Activated CD4-positive, alpha-beta memory T cell treated with anti-CD3 and anti-CD28 coated beads, Interleukin-2, amount 10 ng/mL, durations not matched to agents 7 days and 5 days (primary cell): ENCODE measurements at regions not wholly inside any gene's neighbourhood (a gene's known extent, or its start where the extent isn't known, plus 50 kb on each side); places are given as distances from the start of the nearest gene placed in this dataset.
"Not testable (repeated sequence)": the region's sequence is repeated elsewhere in the genome, so short reads cannot be mapped to it uniquely, and the experiment has no call there.

Experiments
- CTCF ChIA-PET: fragments of 350-600 bp; sonication (Branson Sonifier 250); formaldehyde crosslinking; loops from one replicate; lab custom pipeline; 2021; ENCODE audit warnings: antibody characterized with exemption, inconsistent platforms; lab: Charles Lee
- POLR2A ChIA-PET: fragments of 350-600 bp; sonication (Branson Sonifier 250); formaldehyde crosslinking; loops from one replicate; lab custom pipeline; 2021; ENCODE audit warnings: antibody characterized with exemption; lab: Charles Lee
- DNase-seq: peaks from one replicate; pipeline ENCODE4 v3.0.0-alpha.2; 2020
- H3K27ac Mint-ChIP-seq: one replicate; pipeline ENCODE4 v1.8.0; 2021; ENCODE audit warnings: mild to moderate bottlenecking, mixed read lengths
- H3K27me3 Mint-ChIP-seq: one replicate; pipeline ENCODE4 v1.8.0; 2021; ENCODE audit warnings: mixed read lengths
- H3K36me3 Mint-ChIP-seq: one replicate; pipeline ENCODE4 v1.8.0; 2021; ENCODE audit warnings: low read depth, mixed read lengths
- H3K4me1 Mint-ChIP-seq: one replicate; pipeline ENCODE4 v1.8.0; 2021; ENCODE audit warnings: mixed read lengths
- H3K4me3 Mint-ChIP-seq: one replicate; pipeline ENCODE4 v1.8.0; 2021; ENCODE audit warnings: mild to moderate bottlenecking, mixed read lengths
- H3K9me3 Mint-ChIP-seq: one replicate; pipeline ENCODE4 v1.8.0; 2021; ENCODE audit warnings: mixed read lengths

DNA sequence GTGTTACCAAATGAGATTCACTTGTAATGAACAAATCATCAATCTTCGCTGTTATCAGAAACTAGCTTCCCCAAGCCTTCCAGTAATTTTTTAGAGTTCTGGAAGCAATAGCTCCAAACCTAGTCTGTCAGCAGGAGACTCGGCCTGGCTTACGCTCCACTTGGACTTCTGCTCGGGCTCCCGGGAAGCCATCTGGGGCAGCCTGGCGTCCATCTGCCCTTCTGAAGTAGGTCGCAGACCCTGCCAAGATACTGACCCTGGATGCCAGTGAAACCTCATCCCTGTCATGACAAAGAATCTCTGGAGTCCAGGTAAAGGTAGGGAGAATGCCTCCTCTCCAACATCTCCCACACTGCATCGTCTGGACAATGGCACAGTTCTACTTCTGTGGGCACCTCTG lies 493.8 kb upstream of the ZFP42 start:
- no peaks in the 10 kb centered on the region for H3K27me3 Mint-ChIP-seq
- no peak overlapping the region for H3K27ac Mint-ChIP-seq
- CTCF ChIA-PET, result no interaction called here
- no peak for DNase-seq
- H3K4me3 Mint-ChIP-seq, result no peak overlapping the region
- H3K36me3 Mint-ChIP-seq, result no peaks in the 10 kb centered on the region
- POLR2A ChIA-PET, result no interaction called here
- peaks cover 18% of the 10 kb centered on the region for H3K9me3 Mint-ChIP-seq
- H3K4me1 Mint-ChIP-seq, result no peaks in the 10 kb centered on the region

DNA sequence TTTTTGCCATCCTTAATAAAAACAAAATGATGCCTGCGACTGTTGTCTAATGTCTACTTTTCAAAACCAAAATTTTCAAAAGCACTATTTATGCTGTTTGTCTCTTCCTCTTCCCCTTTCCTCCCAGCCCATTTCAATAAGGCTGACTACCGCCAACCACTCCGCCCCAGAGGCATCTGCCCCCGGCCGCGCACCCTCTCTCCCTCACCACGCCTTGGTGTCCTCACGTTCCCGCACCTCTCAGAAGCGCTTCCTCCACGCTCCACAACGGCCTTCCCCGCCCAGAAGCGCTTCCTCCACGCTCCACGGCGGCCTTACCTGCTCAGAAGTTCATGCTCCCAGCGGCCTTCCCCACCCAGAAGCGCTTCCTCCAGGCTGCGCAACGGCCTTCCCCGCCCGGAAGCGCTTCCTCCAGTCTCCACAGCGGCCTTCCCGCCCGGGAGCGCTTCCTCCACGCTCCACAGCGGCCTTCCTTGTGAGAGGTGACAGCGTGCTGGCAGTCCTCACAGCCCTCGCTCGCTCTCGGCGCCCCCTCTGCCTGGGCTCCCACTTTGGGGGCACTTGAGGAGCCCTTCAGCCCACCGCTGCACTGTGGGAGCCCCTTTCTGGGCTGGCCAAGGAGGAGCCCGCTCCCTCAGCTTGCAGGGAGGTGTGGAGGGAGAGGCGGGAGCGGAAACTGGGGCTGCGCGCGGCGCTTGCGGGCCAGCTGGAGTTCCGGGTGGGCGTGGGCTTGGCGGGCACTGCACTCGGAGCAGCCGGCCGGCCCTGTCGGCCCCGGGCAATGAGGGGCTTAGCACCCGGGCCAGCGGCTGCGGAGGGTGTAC lies 490.4 kb upstream of the ZFP42 start:
- Mint-ChIP-seq H3K27ac (no peak overlapping the region), H3K4me1 (no peaks in the 10 kb centered on the region), H3K9me3 (peaks cover 19% of the 10 kb centered on the region), H3K27me3 (no peaks in the 10 kb centered on the region), H3K4me3 (peak overlapping the region; percentile 23), H3K36me3 (no peaks in the 10 kb centered on the region)
- POLR2A ChIA-PET, result no interaction called here
- CTCF ChIA-PET, result no interaction called here
- no peak for DNase-seq

DNA sequence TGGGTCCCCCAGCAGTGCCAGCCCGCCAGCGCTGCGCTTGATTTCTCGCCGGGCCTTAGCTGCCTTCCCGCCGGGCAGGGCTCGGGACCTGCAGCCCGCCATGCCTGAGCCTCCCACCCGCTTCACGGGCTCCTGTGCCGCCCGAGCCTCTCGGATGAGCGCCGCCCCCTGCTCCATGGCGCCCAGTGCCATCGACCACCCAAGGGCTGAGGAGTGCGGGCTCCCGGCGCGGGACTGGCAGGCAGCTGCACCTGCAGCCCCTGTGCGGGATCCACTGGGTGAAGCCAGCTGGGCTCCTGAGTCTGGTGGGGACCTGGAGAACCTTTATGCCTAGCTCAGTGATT lies 489.8 kb upstream of the ZFP42 start:
- H3K27me3 Mint-ChIP-seq, CTCF ChIA-PET: not testable (repeated sequence)
- peaks cover 19% of the 10 kb centered on the region for H3K9me3 Mint-ChIP-seq

DNA sequence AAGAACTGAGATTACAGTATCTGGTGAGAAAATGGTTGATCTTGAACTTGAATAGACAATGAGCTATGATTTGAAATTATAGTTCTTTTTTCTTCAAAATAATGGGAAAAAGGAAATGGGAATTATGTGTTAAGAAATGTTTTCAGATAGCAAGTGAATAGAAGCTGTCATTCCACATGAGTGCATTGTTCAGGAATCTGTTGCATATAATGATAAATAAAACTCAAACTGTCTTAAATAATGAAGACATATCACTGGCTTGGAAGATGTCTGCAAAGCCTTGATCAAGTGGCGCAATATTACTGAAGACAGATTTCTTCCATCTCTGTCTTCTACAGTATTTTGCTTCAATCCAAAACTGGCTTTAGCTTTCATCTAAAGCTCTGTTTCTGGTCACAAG lies 479.3 kb upstream of the ZFP42 start:
- Mint-ChIP-seq H3K4me3 (no peak overlapping the region), H3K4me1 (no peaks in the 10 kb centered on the region), H3K36me3 (no peaks in the 10 kb centered on the region), H3K27ac (no peak overlapping the region), H3K9me3 (peaks cover 2% of the 10 kb centered on the region), H3K27me3 (no peaks in the 10 kb centered on the region)
- DNase-seq, result no peak
- ChIA-PET CTCF (no interaction called here), POLR2A (no interaction called here)

More for the DNA sequence above, 489.8 kb upstream of the ZFP42 start:
- H3K36me3 Mint-ChIP-seq, POLR2A ChIA-PET, H3K27ac Mint-ChIP-seq, DNase-seq, H3K4me3 Mint-ChIP-seq, H3K4me1 Mint-ChIP-seq: not testable (repeated sequence)

DNA sequence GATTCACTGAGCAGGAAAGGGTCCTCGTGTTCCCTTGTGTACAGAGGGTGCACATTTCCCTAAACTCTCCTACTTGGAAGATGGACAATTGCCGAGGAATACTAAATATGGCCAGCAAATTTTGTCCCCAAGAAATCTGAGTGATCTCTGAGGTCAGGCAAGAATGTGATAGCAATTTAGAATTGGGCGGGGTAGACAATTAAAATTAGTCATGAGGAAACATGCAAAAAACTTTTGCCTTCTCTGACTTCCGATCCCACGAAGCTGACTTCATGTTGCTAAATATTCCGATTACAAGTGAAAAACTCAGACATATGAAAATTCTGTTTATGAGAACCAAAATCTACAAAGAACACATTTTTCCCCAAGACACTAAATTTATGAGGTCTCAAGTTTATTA lies 453.9 kb upstream of the ZFP42 start:
- CTCF ChIA-PET, result no interaction called here
- no peaks in the 10 kb centered on the region for H3K4me1 Mint-ChIP-seq
- H3K9me3 Mint-ChIP-seq, result peaks cover 21% of the 10 kb centered on the region
- no peak for DNase-seq
- no peaks in the 10 kb centered on the region for H3K27me3 Mint-ChIP-seq
- POLR2A ChIA-PET, result no interaction called here
- no peak overlapping the region for H3K27ac Mint-ChIP-seq
- H3K4me3 Mint-ChIP-seq, result no peak overlapping the region
- H3K36me3 Mint-ChIP-seq, result no peaks in the 10 kb centered on the region

DNA sequence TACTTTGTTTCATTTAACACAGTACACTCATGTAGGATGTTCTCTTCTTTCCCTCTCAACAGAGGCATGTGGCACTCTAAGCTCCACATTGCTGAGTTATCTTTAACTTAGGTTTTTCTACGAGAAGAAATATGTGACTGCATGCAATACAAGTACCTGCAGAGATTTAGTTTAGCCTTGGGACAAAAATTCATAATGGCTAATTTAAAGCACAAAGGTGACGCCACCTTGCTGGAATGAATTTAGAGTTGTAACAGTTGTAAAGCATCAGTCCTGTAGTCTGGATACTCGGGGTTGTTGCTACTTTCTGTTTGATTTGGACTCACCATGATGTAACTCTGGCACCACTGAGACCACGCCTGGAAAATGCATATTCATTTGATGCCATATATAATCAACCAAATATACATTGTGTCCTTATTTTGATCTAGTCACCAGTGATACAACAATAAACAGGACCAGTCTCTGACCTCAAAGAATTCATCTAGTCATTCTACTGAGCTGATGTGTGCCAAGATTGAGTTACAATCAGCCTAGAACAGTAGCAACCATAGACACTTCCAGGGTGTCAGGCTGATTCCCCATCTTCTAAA lies 451.0 kb upstream of the ZFP42 start:
- CTCF ChIA-PET, result no interaction called here

DNA sequence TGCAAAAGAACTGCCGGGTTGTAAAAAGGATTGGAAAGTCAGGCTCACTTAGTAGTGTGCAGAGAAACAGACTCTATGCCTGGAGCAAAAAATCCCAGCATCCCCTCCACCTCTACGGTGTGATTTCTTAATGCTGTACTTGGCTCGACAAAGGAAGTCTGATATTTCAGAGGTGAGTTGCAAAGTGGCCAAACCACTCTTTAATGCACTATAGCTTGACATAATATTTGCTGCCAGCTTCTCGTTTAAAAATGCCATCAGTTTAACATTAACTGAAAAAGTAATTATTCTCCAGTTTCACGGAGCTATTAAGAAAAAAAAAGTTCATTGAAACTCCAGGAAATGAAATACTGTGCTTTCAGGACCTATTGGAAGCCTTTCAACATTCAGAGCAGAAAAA lies 448.3 kb upstream of the ZFP42 start:
- ChIA-PET POLR2A (no interaction called here), CTCF (no interaction called here)
- Mint-ChIP-seq H3K4me3 (no peak overlapping the region), H3K36me3 (no peaks in the 10 kb centered on the region), H3K9me3 (peaks cover 7% of the 10 kb centered on the region), H3K27me3 (no peaks in the 10 kb centered on the region), H3K4me1 (no peaks in the 10 kb centered on the region), H3K27ac (no peak overlapping the region)
- DNase-seq, result no peak

More for the DNA sequence above, 451.0 kb upstream of the ZFP42 start:
- Mint-ChIP-seq H3K36me3 (no peaks in the 10 kb centered on the region), H3K4me3 (no peak overlapping the region), H3K27me3 (no peaks in the 10 kb centered on the region), H3K9me3 (peaks cover 17% of the 10 kb centered on the region), H3K27ac (no peak overlapping the region), H3K4me1 (no peaks in the 10 kb centered on the region)
- no peak for DNase-seq
- POLR2A ChIA-PET, result no interaction called here

DNA sequence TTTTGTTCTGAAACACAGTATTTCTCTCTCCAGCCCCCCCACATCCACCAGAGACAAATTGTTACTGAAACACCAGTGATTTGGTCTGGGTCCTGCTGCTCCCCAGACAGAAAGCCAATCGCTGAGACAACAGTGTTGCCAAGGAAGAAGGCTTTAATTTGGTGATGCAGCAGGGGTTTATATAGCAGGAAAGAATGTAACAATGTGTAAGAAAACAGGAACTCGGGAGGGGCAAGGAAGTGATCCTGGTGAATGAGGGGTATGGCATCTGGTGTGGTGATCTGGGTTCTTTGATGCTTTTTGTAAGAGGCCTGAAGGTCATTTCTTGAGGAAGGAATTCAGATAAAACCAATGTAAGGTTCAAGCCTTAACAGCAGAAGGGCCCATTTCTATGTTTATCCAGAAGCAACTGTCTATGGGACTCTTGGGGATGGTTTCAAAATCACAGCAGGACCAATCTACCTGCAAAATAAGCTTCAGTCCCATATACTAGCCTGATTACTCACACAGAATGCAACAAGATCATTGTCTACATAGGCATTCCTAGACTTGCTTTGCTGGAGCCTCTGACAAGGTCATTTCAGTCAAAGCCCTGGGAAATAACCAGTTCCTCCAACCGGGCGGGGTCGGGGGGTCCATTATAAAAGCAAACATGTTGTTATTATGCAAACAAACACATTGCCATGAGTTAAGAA lies 445.2 kb upstream of the ZFP42 start:
- Mint-ChIP-seq H3K27ac (no peak overlapping the region), H3K4me1 (no peaks in the 10 kb centered on the region), H3K9me3 (peaks cover 10% of the 10 kb centered on the region), H3K36me3 (no peaks in the 10 kb centered on the region), H3K27me3 (no peaks in the 10 kb centered on the region), H3K4me3 (no peak overlapping the region)
- ChIA-PET POLR2A (no interaction called here), CTCF (no interaction called here)
- DNase-seq, result no peak

GRCh38 chr4:187552781-187553180 lies 442.8 kb upstream of the ZFP42 start:
- no peaks in the 10 kb centered on the region for H3K27me3 Mint-ChIP-seq
- peaks cover 10% of the 10 kb centered on the region for H3K9me3 Mint-ChIP-seq
- no peaks in the 10 kb centered on the region for H3K4me1 Mint-ChIP-seq
- POLR2A ChIA-PET, result no interaction called here
- no peak for DNase-seq
- no peak overlapping the region for H3K4me3 Mint-ChIP-seq
- CTCF ChIA-PET, result no interaction called here
- no peaks in the 10 kb centered on the region for H3K36me3 Mint-ChIP-seq
- no peak overlapping the region for H3K27ac Mint-ChIP-seq

DNA sequence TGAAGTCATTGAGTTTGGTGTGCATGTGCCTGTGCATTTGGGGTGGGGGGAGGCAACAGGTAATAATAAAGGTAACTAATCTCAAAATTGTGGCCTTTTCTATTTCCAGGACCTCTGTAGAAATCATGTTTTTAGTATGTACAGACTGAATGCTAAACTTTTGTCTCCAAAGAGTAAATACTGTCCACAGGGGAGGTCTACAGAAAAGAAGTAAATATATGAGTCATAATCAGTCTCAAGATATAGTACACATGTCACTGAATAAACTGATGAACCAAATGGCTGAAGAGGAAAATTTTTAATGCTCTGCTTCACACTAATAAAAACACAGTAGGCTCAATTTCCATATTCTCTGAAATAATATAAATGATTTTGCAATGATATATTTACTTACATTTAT lies 440.4 kb upstream of the ZFP42 start:
- Mint-ChIP-seq H3K27me3 (no peaks in the 10 kb centered on the region), H3K9me3 (peaks cover 12% of the 10 kb centered on the region), H3K4me1 (no peaks in the 10 kb centered on the region), H3K27ac (no peak overlapping the region), H3K4me3 (no peak overlapping the region), H3K36me3 (no peaks in the 10 kb centered on the region)
- no peak for DNase-seq
- ChIA-PET POLR2A (no interaction called here), CTCF (no interaction called here)

DNA sequence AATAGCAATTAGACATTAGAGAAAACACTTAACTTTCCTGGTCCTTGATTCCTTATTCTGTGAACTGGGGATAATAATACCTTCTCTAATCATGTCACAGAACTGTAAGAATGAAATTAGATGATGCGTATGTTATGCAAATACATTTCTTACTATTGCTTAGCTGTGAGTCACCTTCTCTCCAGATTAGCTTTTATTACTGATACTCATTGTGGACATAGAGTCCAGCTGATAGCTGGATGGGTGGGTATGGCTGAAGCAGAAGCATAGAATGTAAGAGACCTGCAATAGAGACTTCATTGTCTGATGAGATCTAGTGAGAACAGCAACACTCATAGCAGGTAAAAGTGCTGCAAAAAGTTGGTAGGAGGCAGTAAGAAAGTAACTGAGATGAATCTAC lies 437.2 kb upstream of the ZFP42 start:
- Mint-ChIP-seq H3K36me3 (no peaks in the 10 kb centered on the region), H3K9me3 (peaks cover 15% of the 10 kb centered on the region), H3K27ac (no peak overlapping the region), H3K4me3 (no peak overlapping the region), H3K27me3 (no peaks in the 10 kb centered on the region), H3K4me1 (no peaks in the 10 kb centered on the region)
- no peak for DNase-seq
- ChIA-PET CTCF (no interaction called here), POLR2A (no interaction called here)

DNA sequence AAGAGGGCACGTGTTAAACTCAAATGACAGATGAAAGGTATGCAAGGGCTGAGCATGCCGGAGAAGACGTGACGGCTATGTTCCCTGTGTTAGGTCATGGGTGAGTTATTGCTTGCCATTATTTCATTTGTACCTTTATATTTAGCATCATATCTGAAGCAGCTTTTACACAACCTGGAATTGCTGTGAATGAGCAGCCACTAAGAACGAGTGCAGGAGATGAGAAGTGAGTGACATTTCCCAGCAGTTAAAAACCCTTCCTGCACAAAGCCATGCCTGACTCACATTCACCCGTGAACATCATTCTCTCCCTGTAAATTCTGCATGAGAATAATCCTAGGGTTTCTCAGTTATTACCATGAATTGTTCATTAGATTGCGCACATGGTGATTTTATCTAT lies 433.2 kb upstream of the ZFP42 start:
- POLR2A ChIA-PET, result no interaction called here
- no peaks in the 10 kb centered on the region for H3K36me3 Mint-ChIP-seq

DNA sequence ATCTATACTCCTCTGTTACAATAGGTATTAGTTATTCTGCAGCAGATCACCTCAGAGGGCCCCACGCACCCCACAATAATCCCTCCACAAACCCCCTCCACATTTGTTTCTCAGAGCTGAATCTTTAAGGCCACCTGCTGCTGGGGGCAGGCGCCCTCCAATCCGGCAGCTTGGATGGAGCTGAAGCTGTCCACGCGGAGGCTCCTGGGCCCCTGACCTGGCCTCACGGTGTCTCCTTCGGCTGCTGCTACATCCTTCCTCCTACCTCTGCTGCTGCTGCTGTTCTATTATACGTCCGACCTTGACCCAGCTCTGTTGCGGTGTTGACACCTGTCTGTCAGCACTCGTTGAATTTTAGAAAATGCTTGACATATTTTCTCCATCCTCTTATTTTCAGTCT lies 430.2 kb upstream of the ZFP42 start:
- ChIA-PET POLR2A (no interaction called here), CTCF (no interaction called here)
- Mint-ChIP-seq H3K27ac (no peak overlapping the region), H3K4me1 (no peaks in the 10 kb centered on the region), H3K27me3 (no peaks in the 10 kb centered on the region), H3K36me3 (peaks cover 1% of the 10 kb centered on the region), H3K9me3 (peaks cover 20% of the 10 kb centered on the region), H3K4me3 (no peak overlapping the region)
- no peak for DNase-seq

More for the DNA sequence above, 433.2 kb upstream of the ZFP42 start:
- no peaks in the 10 kb centered on the region for H3K4me1 Mint-ChIP-seq
- no peak overlapping the region for H3K4me3 Mint-ChIP-seq
- no peak overlapping the region for H3K27ac Mint-ChIP-seq
- DNase-seq, result no peak
- CTCF ChIA-PET, result no interaction called here
- H3K9me3 Mint-ChIP-seq, result peaks cover 17% of the 10 kb centered on the region
- no peaks in the 10 kb centered on the region for H3K27me3 Mint-ChIP-seq
